Vagina (tissue), 2 donors: ENCODE measurements at regions not wholly inside any gene's neighbourhood (a gene's known extent, or its start where the extent isn't known, plus 50 kb on each side); places are given as distances from the start of the nearest gene placed in this dataset.

Experiments used
- CTCF ChIP-seq, 3 experiments: fragments of 450-650 bp in 2 of 3; fragments of 200-600 bp in 1 of 3; sonication (generic) in 1 of 3; IDR thresholded peaks; one replicate each; pipeline ENCODE4 v1.5.1; 2017 to 2019; ENCODE audit warnings: antibody characterized with exemption in 3 of 3, mild to moderate bottlenecking in 2 of 3, moderate library complexity in 2 of 3
- POLR2A ChIP-seq, 2 donors: fragments of 450-650 bp; IDR thresholded peaks; one replicate each; pipeline ENCODE4 v1.6.1; 2017; ENCODE audit warnings: antibody characterized with exemption in 2 of 2, mild to moderate bottlenecking in 2 of 2, moderate library complexity in 2 of 2

GRCh38 chr5:161077496-161077895 lies 225.5 kb upstream of the ATP10B start:
- TF ChIP-seq CTCF (IDR thresholded peaks at IDR 0.05) (no peak), POLR2A (IDR thresholded peaks at IDR 0.05) (no peak)
